Adrenal gland (tissue), 9 donors: ENCODE measurements at regions not wholly inside any gene's neighbourhood (a gene's known extent, or its start where the extent isn't known, plus 50 kb on each side); places are given as distances from the start of the nearest gene placed in this dataset.

Experiments used
- DNase-seq, 7 donors: peaks; one replicate each; pipeline ENCODE4 v3.0.0-alpha.2; 2019 to 2020
- H3K27ac ChIP-seq, 5 donors: fragments of 200-600 bp; sonication (generic) in 4 of 5; 1 replicate in 3 of 5; 2 replicates in 2 of 5; pipeline versions ENCODE4 v1.5.1 to v1.8.0; 2016 to 2020; ENCODE audit warnings: mild to moderate bottlenecking in 1 of 5
- H3K27me3 ChIP-seq: fragments of 200-600 bp; 2 replicates; pipeline ENCODE4 v1.8.0; 2021
- H3K36me3 ChIP-seq, 2 donors: fragments of 200-600 bp; replicated peaks in 1 of 2; 1 replicate in 1 of 2; 2 replicates in 1 of 2; pipeline versions ENCODE4 v1.5.1 to v1.8.0; 2018 to 2022
- H3K4me1 ChIP-seq, 2 donors: fragments of 200-600 bp; replicated peaks in 1 of 2; 1 replicate in 1 of 2; 2 replicates in 1 of 2; pipeline versions ENCODE4 v1.5.1 to v1.8.0; 2018 to 2021
- H3K4me3 ChIP-seq, 4 donors: fragments of 200-600 bp; sonication (generic) in 3 of 4; one replicate each; pipeline ENCODE4 v1.5.1; 2016 to 2018
- H3K9me3 ChIP-seq, 3 donors: fragments of 200-600 bp; sonication (generic) in 1 of 3; replicated peaks in 1 of 3; 1 replicate in 2 of 3; 2 replicates in 1 of 3; pipeline versions ENCODE4 v1.5.1 to v1.8.0; 2016 to 2021
- CTCF ChIP-seq, 6 experiments: fragments of 450-650 bp in 4 of 6; fragments of 200-600 bp in 2 of 6; sonication (generic) in 1 of 6; IDR thresholded peaks; 1 replicate in 5 of 6; 2 replicates in 1 of 6; pipeline versions ENCODE4 v1.5.1 to v1.8.0; 2016 to 2021; ENCODE audit warnings: antibody characterized with exemption in 6 of 6, mild to moderate bottlenecking in 2 of 6, moderate library complexity in 1 of 6
- POLR2A ChIP-seq, 2 donors: fragments of 450-650 bp; IDR thresholded peaks; one replicate each; pipeline ENCODE4 v1.6.1; 2017; ENCODE audit warnings: antibody characterized with exemption in 2 of 2, mild to moderate bottlenecking in 2 of 2, moderate library complexity in 1 of 2
- WGBS, 4 donors: extraction: QIAGEN DNeasy Blood & Tissue Kit in 2 of 4; methylation state at CpG; one replicate each; pipeline versions ENCODE4 v1.1.5 to v1.1.7; 2013 to 2017; 5-methylcytosine and 5-hydroxymethylcytosine counted together
- intact Hi-C, 2 donors: fragments of 100-400 bp; cut with DNase I; formaldehyde crosslinking; loops; one replicate each; pipeline versions ENCODE4 v1.14.1 to v1.15.0; 2022 to 2023
- donor health status: healthy with polysubstance abuse.
- donor health status: Bipolar disorder and iron deficiency.
- donor health status: DM: yes; HTN: yes; CAD: no.
- donor health status: DM: no; HTN: no; CAD: no.
- donor health status: DM: no; HTN: no; CAD: no.

DNA sequence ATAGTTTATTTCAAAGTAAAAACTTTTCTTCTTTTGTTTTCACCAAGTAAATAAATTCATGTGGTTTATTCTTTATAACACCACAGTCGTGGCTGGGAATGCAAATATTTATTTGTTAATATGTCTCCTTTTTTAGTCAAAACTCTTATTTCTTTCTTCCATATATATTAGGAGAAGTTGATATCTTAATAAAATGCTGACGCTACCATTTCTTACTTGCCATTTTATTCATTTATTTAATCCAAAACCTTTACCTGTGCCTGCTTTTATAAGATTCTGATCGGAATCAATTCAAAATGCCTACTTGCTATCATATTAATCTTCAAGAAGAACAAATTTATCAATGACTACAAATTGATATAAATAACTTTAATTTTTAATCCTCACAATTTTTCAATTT is 362.9 kb upstream of the FSIP2 start:
- Histone ChIP-seq H3K27me3 (no peaks in the 10 kb centered on the region), H3K4me3 (no peak overlapping the region), H3K4me1 (no peaks in the 10 kb centered on the region), H3K9me3 (no peaks in the 10 kb centered on the region), H3K27ac (no peak overlapping the region), H3K36me3 (no peaks in the 10 kb centered on the region)
- TF ChIP-seq CTCF (IDR thresholded peaks at IDR 0.05): no peak
- TF ChIP-seq POLR2A (IDR thresholded peaks at IDR 0.05): no peak
- 63 to 78% (median 68%) methylated on average over 3 of the region's 3 CpGs for WGBS, 4 donors
- intact Hi-C loops: no loop called here
- no peak for DNase-seq

DNA sequence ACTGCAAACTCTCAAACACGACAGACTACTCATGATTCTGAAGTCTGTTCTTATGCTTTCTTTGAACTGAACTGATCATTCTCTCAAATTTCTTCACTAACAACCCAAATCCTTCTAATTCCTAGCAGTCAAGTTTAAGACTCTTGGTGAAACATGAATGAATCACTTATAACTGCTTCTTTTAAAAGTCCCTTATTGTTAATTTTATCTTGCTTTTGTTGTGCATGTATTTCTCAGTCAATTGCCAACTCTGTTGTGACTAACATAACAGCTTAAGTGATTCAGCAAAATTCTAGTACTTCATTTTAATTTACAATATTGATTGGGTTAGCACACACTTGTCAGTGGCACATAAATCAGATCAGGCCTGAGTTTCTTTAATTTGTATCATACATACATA is 357.0 kb upstream of the FSIP2 start:
- H3K27ac ChIP-seq: no peak overlapping the region
- WGBS, 4 donors: 55 to 77% (median 72%) methylated on average over 1 of the region's 1 CpG
- intact Hi-C loops: no loop called here
- no peak overlapping the region for H3K4me3 ChIP-seq
- no peak for DNase-seq
- H3K4me1 ChIP-seq: no peaks in the 10 kb centered on the region
- H3K36me3 ChIP-seq: no peaks in the 10 kb centered on the region
- no peak for TF ChIP-seq POLR2A (IDR thresholded peaks at IDR 0.05)
- TF ChIP-seq CTCF (IDR thresholded peaks at IDR 0.05): no peak
- no peaks in the 10 kb centered on the region for H3K27me3 ChIP-seq
- no peaks in the 10 kb centered on the region for H3K9me3 ChIP-seq

DNA sequence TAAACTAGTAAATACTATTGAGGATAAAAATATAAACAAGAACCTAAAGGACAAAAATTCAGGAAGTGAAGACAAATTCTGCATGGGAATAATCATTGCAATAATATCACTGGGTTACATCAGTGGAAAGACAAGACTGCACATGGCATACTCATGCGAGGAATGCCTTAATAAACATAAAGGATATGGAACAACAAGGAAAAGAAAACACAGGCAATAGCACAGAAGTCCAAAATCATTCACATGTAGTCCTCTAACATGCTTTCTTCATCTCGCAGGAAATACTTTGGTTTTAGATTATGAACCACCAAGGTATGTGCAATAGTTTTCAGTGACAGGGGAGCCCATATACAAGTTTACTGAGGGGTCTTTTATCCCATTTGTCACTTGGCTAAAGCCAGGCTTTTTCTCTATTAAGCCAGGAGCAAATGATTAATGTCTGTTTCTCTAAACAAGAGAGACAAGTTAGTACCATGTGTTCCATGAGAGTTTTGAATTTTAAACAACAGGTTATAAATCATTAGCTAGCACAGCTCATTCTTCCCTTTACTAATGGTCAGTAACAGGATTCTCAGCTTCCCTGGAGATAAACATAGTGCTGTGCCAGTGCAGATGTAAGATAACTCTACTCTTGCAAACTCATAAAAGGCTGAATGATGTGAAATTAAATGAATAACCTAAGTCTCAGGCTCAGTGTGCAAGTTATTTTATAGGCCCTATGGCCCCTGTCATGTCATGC is 353.6 kb upstream of the FSIP2 start:
- Histone ChIP-seq H3K27ac (no peak overlapping the region), H3K4me1 (no peaks in the 10 kb centered on the region), H3K27me3 (no peaks in the 10 kb centered on the region), H3K9me3 (no peaks in the 10 kb centered on the region), H3K36me3 (no peaks in the 10 kb centered on the region), H3K4me3 (no peak overlapping the region)
- intact Hi-C loops: no loop called here
- no peak for DNase-seq
- TF ChIP-seq POLR2A (IDR thresholded peaks at IDR 0.05) (no peak), CTCF (IDR thresholded peaks at IDR 0.05) (no peak)
- WGBS, 4 donors: 58 to 76% (median 66%) methylated on average over 2 of the region's 2 CpGs

- DNase-seq: no peak
- Histone ChIP-seq H3K27ac (no peak overlapping the region), H3K4me3 (no peak overlapping the region), H3K4me1 (no peaks in the 10 kb centered on the region), H3K27me3 (no peaks in the 10 kb centered on the region), H3K36me3 (no peaks in the 10 kb centered on the region), H3K9me3 (no peaks in the 10 kb centered on the region)
- 44 to 80% (median 71%) methylated on average over 2 of the region's 2 CpGs for WGBS, 4 donors
- intact Hi-C loops: no loop called here
- TF ChIP-seq POLR2A (IDR thresholded peaks at IDR 0.05) (no peak), CTCF (IDR thresholded peaks at IDR 0.05) (no peak)
Measured at GRCh38 chr2:185388226-185388625, 350.4 kb upstream of the FSIP2 start.
